ENCODE measurements at regions not wholly inside any gene's neighbourhood (a gene's known extent, or its start where the extent isn't known, plus 50 kb on each side); places are given as distances from the start of the nearest gene placed in this dataset.

GRCh38 chr15:77541421-77542181 lies 91.1 kb downstream of the LINGO1 start:
- DNase-seq (ENCODE audit: low read depth): no peak

GRCh38 chr15:77540312-77541060 lies 92.2 kb downstream of the LINGO1 start:
- DNase-seq (ENCODE audit: low read depth): no peak

GRCh38 chr15:77538793-77539497 lies 93.8 kb downstream of the LINGO1 start:
- no peak for DNase-seq (ENCODE audit: low read depth)

GRCh38 chr15:77538027-77538451 lies 94.7 kb downstream of the LINGO1 start:
- no peak for DNase-seq (ENCODE audit: low read depth)

- DNase-seq (ENCODE audit: low read depth): no peak
Observed at GRCh38 chr15:77537006-77537405, 95.7 kb downstream of the LINGO1 start.

- no peak for DNase-seq (ENCODE audit: low read depth)
Observed at GRCh38 chr15:77535845-77536244, 96.9 kb downstream of the LINGO1 start.
